Nephron (organoid): ENCODE measurements at regions not wholly inside any gene's neighbourhood (a gene's known extent, or its start where the extent isn't known, plus 50 kb on each side); places are given as distances from the start of the nearest gene placed in this dataset.

Experiments
- H3K27ac Mint-ChIP-seq, 3 experiments: 2 replicates each; pipeline ENCODE4 v1.8.0; 2020; ENCODE audit warnings: mixed read lengths in 3 of 3, mild to moderate bottlenecking in 2 of 3, moderate library complexity in 1 of 3
- H3K27me3 Mint-ChIP-seq: 2 replicates; pipeline ENCODE4 v1.8.0; 2021; ENCODE audit warnings: low read depth, mild to moderate bottlenecking, moderate library complexity, mixed read lengths
- H3K36me3 Mint-ChIP-seq: 2 replicates; pipeline ENCODE4 v1.8.0; 2020; ENCODE audit warnings: low read depth, mixed read lengths
- H3K4me1 Mint-ChIP-seq: 2 replicates; pipeline ENCODE4 v1.8.0; 2020; ENCODE audit warnings: mixed read lengths
- H3K4me3 Mint-ChIP-seq, 3 experiments: 2 replicates each; pipeline ENCODE4 v1.8.0; 2020; ENCODE audit warnings: mild to moderate bottlenecking in 3 of 3, mixed read lengths in 3 of 3, moderate library complexity in 2 of 3
- H3K9me3 Mint-ChIP-seq: 2 replicates; pipeline ENCODE4 v1.8.0; 2020; ENCODE audit warnings: mixed read lengths
- CTCF ChIP-seq, 3 experiments: fragments of 200-600 bp; sonication (generic); IDR thresholded peaks; one replicate each; pipeline ENCODE4 v1.5.0; 2021; ENCODE audit warnings: antibody characterized with exemption in 3 of 3; ENCODE audit not compliant: unreplicated experiment in 3 of 3

GRCh38 chr4:85246055-85246454, 228.9 kb upstream of the ARHGAP24 start:
- no peak overlapping the region for H3K4me3 Mint-ChIP-seq
- peaks cover 8% of the 10 kb centered on the region for H3K9me3 Mint-ChIP-seq
- no peak overlapping the region for H3K27ac Mint-ChIP-seq

DNA sequence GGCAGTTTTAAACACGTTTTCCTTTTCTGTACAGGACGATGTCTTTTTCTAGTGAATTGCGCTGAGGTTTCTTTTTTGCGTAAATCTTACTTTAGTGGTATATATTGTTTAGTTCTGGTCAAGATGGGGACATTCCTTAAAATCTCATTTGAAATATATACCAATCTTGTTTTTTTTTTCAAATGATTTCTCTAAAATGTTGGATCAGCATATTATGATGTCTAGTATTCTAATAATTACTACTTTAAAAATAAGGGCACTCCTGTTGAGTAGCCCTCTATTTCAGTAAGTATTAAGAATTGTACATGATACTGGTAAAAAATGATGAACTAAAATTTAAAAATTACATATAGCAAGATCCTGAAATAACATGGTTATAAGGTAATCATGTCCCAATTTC, 224.1 kb upstream of the ARHGAP24 start:
- H3K4me3 Mint-ChIP-seq, result no peak overlapping the region
- no peaks in the 10 kb centered on the region for H3K36me3 Mint-ChIP-seq
- TF ChIP-seq CTCF (IDR thresholded peaks at IDR 0.05; ENCODE audit: unreplicated experiment in 3 of 3), result no peak
- H3K27ac Mint-ChIP-seq, result no peak overlapping the region
- H3K9me3 Mint-ChIP-seq, result peaks cover 11% of the 10 kb centered on the region
- H3K4me1 Mint-ChIP-seq, result no peaks in the 10 kb centered on the region
- peaks cover 3% of the 10 kb centered on the region for H3K27me3 Mint-ChIP-seq

More at GRCh38 chr4:85246055-85246454, 228.9 kb upstream of the ARHGAP24 start:
- H3K36me3 Mint-ChIP-seq, result no peaks in the 10 kb centered on the region
- H3K4me1 Mint-ChIP-seq, result no peaks in the 10 kb centered on the region
- H3K27me3 Mint-ChIP-seq, result no peaks in the 10 kb centered on the region
- no peak for TF ChIP-seq CTCF (IDR thresholded peaks at IDR 0.05; ENCODE audit: unreplicated experiment in 3 of 3)

DNA sequence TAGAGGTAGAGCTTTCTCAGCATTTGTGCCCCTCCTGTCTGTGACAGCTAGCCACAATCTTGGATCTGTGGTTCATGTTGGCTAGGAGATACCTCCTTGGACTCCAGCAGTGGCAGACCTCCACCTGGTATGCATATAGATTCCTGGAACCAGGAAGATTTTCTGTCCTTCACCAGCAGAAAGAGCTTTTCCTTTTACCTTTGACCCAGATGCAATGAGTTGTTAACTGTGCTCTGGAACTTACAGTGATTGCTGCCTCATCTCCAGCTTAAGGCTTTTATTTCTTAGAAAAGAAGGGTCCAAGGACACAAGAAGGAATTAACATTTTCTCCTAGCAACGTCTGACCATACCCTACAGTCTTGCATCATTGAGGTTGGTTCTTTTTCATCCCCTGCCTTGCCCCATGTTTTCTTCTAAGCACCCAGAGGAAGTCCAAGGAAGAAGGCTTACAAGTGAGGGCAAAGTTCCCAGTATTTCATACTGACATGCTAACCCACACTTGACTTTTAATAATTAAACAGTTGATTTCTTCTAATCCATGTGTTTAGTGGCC, 217.1 kb upstream of the ARHGAP24 start:
- Mint-ChIP-seq H3K4me3 (no peak overlapping the region), H3K36me3 (no peaks in the 10 kb centered on the region), H3K4me1 (no peaks in the 10 kb centered on the region), H3K9me3 (peaks cover 9% of the 10 kb centered on the region), H3K27me3 (peaks cover 7% of the 10 kb centered on the region), H3K27ac (no peak overlapping the region)
- TF ChIP-seq CTCF (IDR thresholded peaks at IDR 0.05; ENCODE audit: unreplicated experiment in 3 of 3), result no peak

DNA sequence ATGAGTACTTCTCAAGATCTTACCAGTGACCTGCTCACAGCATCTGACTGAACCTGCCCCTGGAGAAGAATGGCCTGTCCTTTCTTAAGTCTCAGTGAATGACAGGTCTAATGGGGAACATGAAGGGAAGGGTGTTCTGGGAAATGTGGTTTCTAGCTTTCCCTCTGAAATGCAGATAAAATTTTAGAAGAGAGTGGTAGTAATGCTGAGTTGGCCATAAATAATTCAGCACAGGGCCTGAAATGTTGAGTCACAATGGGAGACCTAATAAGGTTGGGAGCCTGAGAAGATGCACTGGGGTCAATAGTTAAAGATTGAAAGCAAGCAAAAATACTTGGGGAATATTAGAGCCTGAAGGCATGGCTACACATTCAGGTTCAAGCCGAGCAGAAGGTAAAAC, 214.9 kb upstream of the ARHGAP24 start:
- Mint-ChIP-seq H3K27ac (no peak overlapping the region), H3K4me3 (no peak overlapping the region), H3K9me3 (peaks cover 3% of the 10 kb centered on the region), H3K4me1 (no peaks in the 10 kb centered on the region), H3K27me3 (peaks cover 5% of the 10 kb centered on the region), H3K36me3 (no peaks in the 10 kb centered on the region)
- no peak for TF ChIP-seq CTCF (IDR thresholded peaks at IDR 0.05; ENCODE audit: unreplicated experiment in 3 of 3)

GRCh38 chr4:85265234-85265633, 209.7 kb upstream of the ARHGAP24 start:
- no peak for TF ChIP-seq CTCF (IDR thresholded peaks at IDR 0.05; ENCODE audit: unreplicated experiment in 3 of 3)
- no peaks in the 10 kb centered on the region for H3K4me1 Mint-ChIP-seq
- H3K27me3 Mint-ChIP-seq, result no peaks in the 10 kb centered on the region
- H3K36me3 Mint-ChIP-seq, result no peaks in the 10 kb centered on the region
- no peak overlapping the region for H3K4me3 Mint-ChIP-seq
- no peaks in the 10 kb centered on the region for H3K9me3 Mint-ChIP-seq
- no peak overlapping the region for H3K27ac Mint-ChIP-seq

- no peaks in the 10 kb centered on the region for H3K36me3 Mint-ChIP-seq
- H3K27me3 Mint-ChIP-seq, result no peaks in the 10 kb centered on the region
- no peaks in the 10 kb centered on the region for H3K4me1 Mint-ChIP-seq
- no peak overlapping the region for H3K4me3 Mint-ChIP-seq
- no peak for TF ChIP-seq CTCF (IDR thresholded peaks at IDR 0.05; ENCODE audit: unreplicated experiment in 3 of 3)
- H3K9me3 Mint-ChIP-seq, result peaks cover 6% of the 10 kb centered on the region
- no peak overlapping the region for H3K27ac Mint-ChIP-seq
These were observed 206.8 kb upstream of the ARHGAP24 start for GRCh38 chr4:85268188-85268587.
